GM12878 (cell line): ENCODE measurements at regions not wholly inside any gene's neighbourhood (a gene's known extent, or its start where the extent isn't known, plus 50 kb on each side); places are given as distances from the start of the nearest gene placed in this dataset.

Source experiments
- ATAC-seq: fragments of 200-7000 bp; cut with Tn5 transposase; 3 replicates; pipeline ENCODE4 v1.9.1; 2020; ENCODE audit warnings: mild to moderate bottlenecking, moderate library complexity
- BruUV-seq: library from RNA; stranded (reverse); fragments of 400-500 nt; replicated peaks from 2 replicates; lab custom pipeline; 2021; lab: Mats Ljungman, UMichigan
- CTCF ChIA-PET: fragments of 300-600 bp; sonication (Branson Sonifier 250); formaldehyde crosslinking; extraction: SDS; loops from one replicate; lab custom pipeline; 2021; ENCODE audit warnings: inconsistent platforms; lab: Yijun Ruan, JAX
- POLR2A ChIA-PET: fragments of 350-600 bp; formaldehyde crosslinking; extraction: SDS; loops from one replicate; lab custom pipeline; 2021; ENCODE audit warnings: inconsistent platforms; lab: Charles Lee
- RAD21 ChIA-PET: fragments of 300-600 bp; sonication (Branson Sonifier 250); formaldehyde crosslinking; loops from one replicate; lab custom pipeline; 2023; ENCODE audit warnings: antibody characterized with exemption; ENCODE audit not compliant: unreplicated experiment; lab: Charles Lee
- SMC1A ChIA-PET: fragments of 300-600 bp; sonication (Branson Sonifier 250); formaldehyde crosslinking; loops from one replicate; lab custom pipeline; 2023; ENCODE audit not compliant: unreplicated experiment, uncharacterized antibody; lab: Charles Lee
- DNase-seq: peaks from one replicate; pipeline ENCODE4 v3.0.0-alpha.2; 2011; ENCODE audit warnings: low read depth, low spot score
- FAIRE-seq: peaks from 3 replicates; lab custom pipeline; 2011; peaks lifted over from hg19 to GRCh38; lab: Jason Lieb, UNC
- H2AFZ ChIP-seq: 2 replicates; pipeline ENCODE4 v1.6.0; 2011; ENCODE audit warnings: low read depth, low read length, control low read depth; ENCODE audit not compliant: control insufficient read depth
- H3K27ac ChIP-seq: 2 replicates; pipeline ENCODE4 v1.5.1; 2011; ENCODE audit warnings: control low read depth; ENCODE audit not compliant: control insufficient read depth, insufficient read depth
- H3K27me3 ChIP-seq, 2 experiments: replicated peaks in 1 of 2; 2 replicates each; pipeline versions ENCODE4 v1.6.0 to v1.6.1; 2011; ENCODE audit warnings: low read length in 1 of 2; ENCODE audit not compliant: control insufficient read depth in 2 of 2, insufficient read depth in 2 of 2
- H3K36me3 ChIP-seq, 2 experiments: 2 replicates each; pipeline ENCODE4 v1.5.1; 2011; ENCODE audit warnings: low read length in 1 of 2; ENCODE audit not compliant: control insufficient read depth in 2 of 2, insufficient read depth in 2 of 2
- H3K4me1 ChIP-seq: 2 replicates; pipeline ENCODE4 v1.6.1; 2011; ENCODE audit warnings: mild to moderate bottlenecking, low read length, moderate library complexity, mixed read lengths; ENCODE audit not compliant: control insufficient read depth, insufficient read depth
- H3K4me2 ChIP-seq: 2 replicates; pipeline ENCODE4 v1.6.0; 2011; ENCODE audit warnings: control low read depth; ENCODE audit not compliant: control insufficient read depth, insufficient read depth
- H3K4me3 ChIP-seq: fragments of 200-600 bp; sonication (generic); 2 replicates; pipeline ENCODE4 v1.5.1; 2016
- H3K79me2 ChIP-seq: 2 replicates; pipeline ENCODE4 v1.6.0; 2011; ENCODE audit warnings: low read length; ENCODE audit not compliant: control insufficient read depth, insufficient read depth
- H3K9ac ChIP-seq: 2 replicates; pipeline ENCODE4 v1.8.0; 2011; ENCODE audit warnings: low read length, control low read depth, mixed read lengths; ENCODE audit not compliant: control insufficient read depth, insufficient read depth
- H3K9me3 ChIP-seq: replicated peaks from 3 replicates; pipeline ENCODE4 v1.5.1; 2011; ENCODE audit warnings: mild to moderate bottlenecking, low read length; ENCODE audit not compliant: control insufficient read depth, insufficient read depth
- H4K20me1 ChIP-seq: 2 replicates; pipeline ENCODE4 v1.6.0; 2011; ENCODE audit not compliant: control insufficient read depth, insufficient read depth
- ESRRA ChIP-seq: IDR thresholded peaks from 2 replicates; pipeline ENCODE4 v1.6.1; 2012; ENCODE audit warnings: mild to moderate bottlenecking, low read length, improper control_type of control experiment
- FOXM1 ChIP-seq: IDR thresholded peaks from 2 replicates; pipeline ENCODE4 v1.6.1; 2012; ENCODE audit warnings: low read depth, mild to moderate bottlenecking, inconsistent platforms, low read length, moderate library complexity
- LARP7 ChIP-seq: fragments of 450-650 bp; IDR thresholded peaks from 2 replicates; pipeline ENCODE4 v1.6.1; 2017; ENCODE audit warnings: mild to moderate bottlenecking
- NFYB ChIP-seq: IDR thresholded peaks from 2 replicates; pipeline ENCODE4 v1.6.1; 2011; ENCODE audit warnings: low read depth, mild to moderate bottlenecking, low read length, improper control_type of control experiment, moderate library complexity; ENCODE audit not compliant: insufficient read depth
- PML ChIP-seq: IDR thresholded peaks from 2 replicates; pipeline ENCODE4 v1.6.1; 2012; ENCODE audit warnings: low read length, inconsistent platforms
- POLR2AphosphoS5 ChIP-seq: IDR thresholded peaks from 2 replicates; pipeline ENCODE4 v1.6.1; 2011; ENCODE audit warnings: mild to moderate bottlenecking, low read length, inconsistent platforms
- in situ Hi-C: fragments of 300-500 bp; cut with MboI; formaldehyde crosslinking; loops from 9 replicates; pipeline ENCODE4 v1.14.3; 2018; ENCODE audit warnings: mixed read lengths
- intact Hi-C: fragments of 100-400 bp; cut with micrococcal nuclease; formaldehyde crosslinking; loops from one replicate; pipeline ENCODE4 v1.14.2; 2022; ENCODE audit not compliant: unreplicated experiment
- TF ChIP-seq, protein P1 (sequence below): IDR thresholded peaks from 2 replicates; pipeline ENCODE4 v1.6.1; 2012; ENCODE audit warnings: low read depth, low read length, improper control_type of control experiment
- TF ChIP-seq, protein P2 (sequence below): fragments of 450-650 bp; formaldehyde crosslinking; IDR thresholded peaks from 2 replicates; pipeline ENCODE4 v1.4.0; 2022; ENCODE audit warnings: mild to moderate bottlenecking, moderate library complexity
- TF ChIP-seq, protein P3 (sequence below): IDR thresholded peaks from 2 replicates; pipeline ENCODE4 v1.6.1; 2011; ENCODE audit warnings: mild to moderate bottlenecking, low read depth, low read length, moderate library complexity; ENCODE audit not compliant: insufficient replicate concordance
- TF ChIP-seq, protein P4 (sequence below): IDR thresholded peaks from 2 replicates; pipeline ENCODE4 v1.6.1; 2012; ENCODE audit warnings: mild to moderate bottlenecking, low read depth, low read length
- TF ChIP-seq, protein P5 (sequence below): fragments of 450-650 bp; formaldehyde crosslinking; IDR thresholded peaks from 2 replicates; pipeline ENCODE4 v1.4.0; 2020; ENCODE audit warnings: mild to moderate bottlenecking, moderate library complexity

DNA sequence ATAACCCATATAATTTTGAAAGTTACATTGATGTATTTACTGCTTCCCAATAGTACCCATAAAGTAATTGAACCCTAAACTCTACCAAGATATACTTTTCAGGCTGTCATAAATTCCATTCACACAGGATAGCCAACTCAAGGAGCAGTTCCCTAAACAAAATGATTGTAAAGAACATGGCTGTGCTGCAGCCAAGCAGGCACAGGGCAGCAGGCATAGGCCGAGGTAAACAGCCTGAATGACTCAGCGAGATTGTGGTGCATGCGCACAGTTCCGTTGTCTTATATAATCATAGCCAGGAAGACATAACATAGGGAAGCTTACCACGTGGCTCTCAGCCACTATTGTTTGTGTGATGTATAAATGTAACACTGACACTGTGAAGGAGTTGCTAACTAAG, 344.9 kb downstream of the FSCB start (continued):
- TF ChIP-seq, protein P1, sequence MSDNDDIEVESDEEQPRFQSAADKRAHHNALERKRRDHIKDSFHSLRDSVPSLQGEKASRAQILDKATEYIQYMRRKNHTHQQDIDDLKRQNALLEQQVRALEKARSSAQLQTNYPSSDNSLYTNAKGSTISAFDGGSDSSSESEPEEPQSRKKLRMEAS, result no peak

DNA sequence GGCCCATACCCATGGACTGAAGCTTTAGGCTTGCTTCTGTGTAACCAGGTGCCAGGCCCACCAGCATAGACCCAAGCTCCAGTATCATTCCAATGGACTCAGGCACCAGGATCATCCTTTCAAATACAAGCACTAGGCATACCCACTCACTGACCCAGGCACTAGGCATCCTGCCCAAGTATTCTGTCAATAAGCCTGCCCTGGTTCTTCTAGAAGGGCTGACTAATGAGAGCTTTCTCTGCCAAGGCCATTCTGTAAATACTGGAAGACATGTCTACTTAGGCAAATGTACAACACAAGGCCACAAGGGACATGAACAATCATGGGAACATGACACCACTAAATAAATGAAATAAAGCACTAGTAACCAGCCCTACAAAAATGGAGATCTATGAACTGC, 352.2 kb downstream of the FSCB start:
- RAD21 ChIA-PET, result no interaction called here
- Histone ChIP-seq H4K20me1 (no peaks in the 10 kb centered on the region), H3K36me3 (no peaks in the 10 kb centered on the region), H3K27ac (no peak overlapping the region), H3K79me2 (no peaks in the 10 kb centered on the region), H3K9ac (no peak overlapping the region), H3K4me2 (no peak overlapping the region), H3K4me1 (no peaks in the 10 kb centered on the region), H3K9me3 (no peaks in the 10 kb centered on the region; the same call in 2 of the 3 replicates), H2AFZ (no peak overlapping the region), H3K27me3 (no peaks in the 10 kb centered on the region), H3K4me3 (no peak overlapping the region)
- POLR2A ChIA-PET, result no interaction called here
- no peak for ATAC-seq
- no peak for FAIRE-seq
- in situ Hi-C loops, result no loop called here
- no peak for DNase-seq
- no TSS peak for BruUV-seq
- intact Hi-C loops, result no loop called here
- SMC1A ChIA-PET, result no interaction called here
- CTCF ChIA-PET, result no interaction called here
- TF ChIP-seq POLR2AphosphoS5 (no peak), ESRRA (no peak), PML (no peak), FOXM1 (no peak), NFYB (no peak), LARP7 (no peak)
- TF ChIP-seq, protein P2, sequence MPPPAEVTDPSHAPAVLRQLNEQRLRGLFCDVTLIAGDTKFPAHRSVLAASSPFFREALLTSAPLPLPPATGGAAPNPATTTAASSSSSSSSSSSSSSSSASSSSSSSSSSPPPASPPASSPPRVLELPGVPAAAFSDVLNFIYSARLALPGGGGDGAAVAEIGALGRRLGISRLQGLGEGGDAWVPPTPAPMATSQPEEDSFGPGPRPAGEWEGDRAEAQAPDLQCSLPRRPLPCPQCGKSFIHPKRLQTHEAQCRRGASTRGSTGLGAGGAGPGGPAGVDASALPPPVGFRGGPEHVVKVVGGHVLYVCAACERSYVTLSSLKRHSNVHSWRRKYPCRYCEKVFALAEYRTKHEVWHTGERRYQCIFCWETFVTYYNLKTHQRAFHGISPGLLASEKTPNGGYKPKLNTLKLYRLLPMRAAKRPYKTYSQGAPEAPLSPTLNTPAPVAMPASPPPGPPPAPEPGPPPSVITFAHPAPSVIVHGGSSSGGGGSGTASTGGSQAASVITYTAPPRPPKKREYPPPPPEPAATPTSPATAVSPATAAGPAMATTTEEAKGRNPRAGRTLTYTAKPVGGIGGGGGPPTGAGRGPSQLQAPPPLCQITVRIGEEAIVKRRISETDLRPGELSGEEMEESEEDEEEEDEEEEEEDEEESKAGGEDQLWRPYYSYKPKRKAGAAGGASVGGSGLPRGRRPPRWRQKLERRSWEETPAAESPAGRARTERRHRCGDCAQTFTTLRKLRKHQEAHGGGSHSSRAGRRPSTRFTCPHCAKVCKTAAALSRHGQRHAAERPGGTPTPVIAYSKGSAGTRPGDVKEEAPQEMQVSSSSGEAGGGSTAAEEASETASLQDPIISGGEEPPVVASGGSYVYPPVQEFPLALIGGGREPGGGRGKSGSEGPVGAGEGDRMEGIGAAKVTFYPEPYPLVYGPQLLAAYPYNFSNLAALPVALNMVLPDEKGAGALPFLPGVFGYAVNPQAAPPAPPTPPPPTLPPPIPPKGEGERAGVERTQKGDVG (CRISPR knock-in tag), result no peak
- TF ChIP-seq, protein P3, sequence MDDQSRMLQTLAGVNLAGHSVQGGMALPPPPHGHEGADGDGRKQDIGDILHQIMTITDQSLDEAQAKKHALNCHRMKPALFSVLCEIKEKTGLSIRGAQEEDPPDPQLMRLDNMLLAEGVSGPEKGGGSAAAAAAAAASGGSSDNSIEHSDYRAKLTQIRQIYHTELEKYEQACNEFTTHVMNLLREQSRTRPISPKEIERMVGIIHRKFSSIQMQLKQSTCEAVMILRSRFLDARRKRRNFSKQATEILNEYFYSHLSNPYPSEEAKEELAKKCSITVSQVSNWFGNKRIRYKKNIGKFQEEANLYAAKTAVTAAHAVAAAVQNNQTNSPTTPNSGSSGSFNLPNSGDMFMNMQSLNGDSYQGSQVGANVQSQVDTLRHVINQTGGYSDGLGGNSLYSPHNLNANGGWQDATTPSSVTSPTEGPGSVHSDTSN, result no peak
- TF ChIP-seq, protein P4, sequence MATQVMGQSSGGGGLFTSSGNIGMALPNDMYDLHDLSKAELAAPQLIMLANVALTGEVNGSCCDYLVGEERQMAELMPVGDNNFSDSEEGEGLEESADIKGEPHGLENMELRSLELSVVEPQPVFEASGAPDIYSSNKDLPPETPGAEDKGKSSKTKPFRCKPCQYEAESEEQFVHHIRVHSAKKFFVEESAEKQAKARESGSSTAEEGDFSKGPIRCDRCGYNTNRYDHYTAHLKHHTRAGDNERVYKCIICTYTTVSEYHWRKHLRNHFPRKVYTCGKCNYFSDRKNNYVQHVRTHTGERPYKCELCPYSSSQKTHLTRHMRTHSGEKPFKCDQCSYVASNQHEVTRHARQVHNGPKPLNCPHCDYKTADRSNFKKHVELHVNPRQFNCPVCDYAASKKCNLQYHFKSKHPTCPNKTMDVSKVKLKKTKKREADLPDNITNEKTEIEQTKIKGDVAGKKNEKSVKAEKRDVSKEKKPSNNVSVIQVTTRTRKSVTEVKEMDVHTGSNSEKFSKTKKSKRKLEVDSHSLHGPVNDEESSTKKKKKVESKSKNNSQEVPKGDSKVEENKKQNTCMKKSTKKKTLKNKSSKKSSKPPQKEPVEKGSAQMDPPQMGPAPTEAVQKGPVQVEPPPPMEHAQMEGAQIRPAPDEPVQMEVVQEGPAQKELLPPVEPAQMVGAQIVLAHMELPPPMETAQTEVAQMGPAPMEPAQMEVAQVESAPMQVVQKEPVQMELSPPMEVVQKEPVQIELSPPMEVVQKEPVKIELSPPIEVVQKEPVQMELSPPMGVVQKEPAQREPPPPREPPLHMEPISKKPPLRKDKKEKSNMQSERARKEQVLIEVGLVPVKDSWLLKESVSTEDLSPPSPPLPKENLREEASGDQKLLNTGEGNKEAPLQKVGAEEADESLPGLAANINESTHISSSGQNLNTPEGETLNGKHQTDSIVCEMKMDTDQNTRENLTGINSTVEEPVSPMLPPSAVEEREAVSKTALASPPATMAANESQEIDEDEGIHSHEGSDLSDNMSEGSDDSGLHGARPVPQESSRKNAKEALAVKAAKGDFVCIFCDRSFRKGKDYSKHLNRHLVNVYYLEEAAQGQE, result no peak
- TF ChIP-seq, protein P5, sequence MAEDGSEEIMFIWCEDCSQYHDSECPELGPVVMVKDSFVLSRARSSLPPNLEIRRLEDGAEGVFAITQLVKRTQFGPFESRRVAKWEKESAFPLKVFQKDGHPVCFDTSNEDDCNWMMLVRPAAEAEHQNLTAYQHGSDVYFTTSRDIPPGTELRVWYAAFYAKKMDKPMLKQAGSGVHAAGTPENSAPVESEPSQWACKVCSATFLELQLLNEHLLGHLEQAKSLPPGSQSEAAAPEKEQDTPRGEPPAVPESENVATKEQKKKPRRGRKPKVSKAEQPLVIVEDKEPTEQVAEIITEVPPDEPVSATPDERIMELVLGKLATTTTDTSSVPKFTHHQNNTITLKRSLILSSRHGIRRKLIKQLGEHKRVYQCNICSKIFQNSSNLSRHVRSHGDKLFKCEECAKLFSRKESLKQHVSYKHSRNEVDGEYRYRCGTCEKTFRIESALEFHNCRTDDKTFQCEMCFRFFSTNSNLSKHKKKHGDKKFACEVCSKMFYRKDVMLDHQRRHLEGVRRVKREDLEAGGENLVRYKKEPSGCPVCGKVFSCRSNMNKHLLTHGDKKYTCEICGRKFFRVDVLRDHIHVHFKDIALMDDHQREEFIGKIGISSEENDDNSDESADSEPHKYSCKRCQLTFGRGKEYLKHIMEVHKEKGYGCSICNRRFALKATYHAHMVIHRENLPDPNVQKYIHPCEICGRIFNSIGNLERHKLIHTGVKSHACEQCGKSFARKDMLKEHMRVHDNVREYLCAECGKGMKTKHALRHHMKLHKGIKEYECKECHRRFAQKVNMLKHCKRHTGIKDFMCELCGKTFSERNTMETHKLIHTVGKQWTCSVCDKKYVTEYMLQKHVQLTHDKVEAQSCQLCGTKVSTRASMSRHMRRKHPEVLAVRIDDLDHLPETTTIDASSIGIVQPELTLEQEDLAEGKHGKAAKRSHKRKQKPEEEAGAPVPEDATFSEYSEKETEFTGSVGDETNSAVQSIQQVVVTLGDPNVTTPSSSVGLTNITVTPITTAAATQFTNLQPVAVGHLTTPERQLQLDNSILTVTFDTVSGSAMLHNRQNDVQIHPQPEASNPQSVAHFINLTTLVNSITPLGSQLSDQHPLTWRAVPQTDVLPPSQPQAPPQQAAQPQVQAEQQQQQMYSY (CRISPR knock-in tag), result no peak
